ENCODE measurements at regions not wholly inside any gene's neighbourhood (a gene's known extent, or its start where the extent isn't known, plus 50 kb on each side); places are given as distances from the start of the nearest gene placed in this dataset.
"Not testable (repeated sequence)": the region's sequence is repeated elsewhere in the genome, so short reads cannot be mapped to it uniquely, and the experiment has no call there.

- DNase-seq (ENCODE audit: extremely low read depth, low read depth) = no peak
Observed at GRCh38 chr2:34787341-34787740, 1188.2 kb upstream of the FAM98A start.

- no peak for DNase-seq (ENCODE audit: extremely low read depth, low read depth)
Observed at GRCh38 chr2:34785206-34785785, 1186.2 kb upstream of the FAM98A start.

- DNase-seq (ENCODE audit: extremely low read depth, low read depth) = no peak
Observed at GRCh38 chr2:34784701-34785100, 1185.6 kb upstream of the FAM98A start.

- not testable (repeated sequence) for DNase-seq (ENCODE audit: extremely low read depth, low read depth)
Observed at GRCh38 chr2:34750742-34751141, 1151.6 kb upstream of the FAM98A start.

GRCh38 chr2:34747643-34748042 lies 1148.5 kb upstream of the FAM98A start:
- no peak for DNase-seq (ENCODE audit: extremely low read depth, low read depth)

- no peak for DNase-seq (ENCODE audit: extremely low read depth, low read depth)
Observed at GRCh38 chr2:34738691-34739090, 1139.6 kb upstream of the FAM98A start.

- no peak for DNase-seq (ENCODE audit: extremely low read depth, low read depth)
Observed at GRCh38 chr2:34737146-34737545, 1138.0 kb upstream of the FAM98A start.

GRCh38 chr2:34736482-34736881 lies 1137.4 kb upstream of the FAM98A start:
- no peak for DNase-seq (ENCODE audit: extremely low read depth, low read depth)

- no peak for DNase-seq (ENCODE audit: extremely low read depth, low read depth)
Observed at GRCh38 chr2:34734662-34735061, 1135.6 kb upstream of the FAM98A start.

GRCh38 chr2:34734042-34734441 lies 1134.9 kb upstream of the FAM98A start:
- DNase-seq (ENCODE audit: extremely low read depth, low read depth) = no peak

- no peak for DNase-seq (ENCODE audit: extremely low read depth, low read depth)
Observed at GRCh38 chr2:34731292-34731691, 1132.2 kb upstream of the FAM98A start.

GRCh38 chr2:34729845-34730244 lies 1130.7 kb upstream of the FAM98A start:
- no peak for DNase-seq (ENCODE audit: extremely low read depth, low read depth)

GRCh38 chr2:34724107-34724506 lies 1125.0 kb upstream of the FAM98A start:
- no peak for DNase-seq (ENCODE audit: extremely low read depth, low read depth)

GRCh38 chr2:34723683-34724082 lies 1124.6 kb upstream of the FAM98A start:
- DNase-seq (ENCODE audit: extremely low read depth, low read depth) = no peak

- DNase-seq (ENCODE audit: extremely low read depth, low read depth) = no peak
Observed at GRCh38 chr2:34719206-34719605, 1120.1 kb upstream of the FAM98A start.

GRCh38 chr2:34705551-34706247 lies 1106.6 kb upstream of the FAM98A start:
- no peak for DNase-seq (ENCODE audit: extremely low read depth, low read depth)

GRCh38 chr2:34703292-34703691 lies 1104.2 kb upstream of the FAM98A start:
- DNase-seq (ENCODE audit: extremely low read depth, low read depth) = no peak

GRCh38 chr2:34702391-34702790 lies 1103.3 kb upstream of the FAM98A start:
- DNase-seq (ENCODE audit: extremely low read depth, low read depth) = not testable (repeated sequence)

GRCh38 chr2:34677591-34677990 lies 1078.5 kb upstream of the FAM98A start:
- not testable (repeated sequence) for DNase-seq (ENCODE audit: extremely low read depth, low read depth)

- DNase-seq (ENCODE audit: extremely low read depth, low read depth) = not testable (repeated sequence)
Observed at GRCh38 chr2:34677119-34677531, 1078.0 kb upstream of the FAM98A start.

- no peak for DNase-seq (ENCODE audit: extremely low read depth, low read depth)
Observed at GRCh38 chr2:34670482-34670881, 1071.4 kb upstream of the FAM98A start.

GRCh38 chr2:34666821-34667220 lies 1067.7 kb upstream of the FAM98A start:
- no peak for DNase-seq (ENCODE audit: extremely low read depth, low read depth)

- no peak for DNase-seq (ENCODE audit: extremely low read depth, low read depth)
Observed at GRCh38 chr2:34664266-34664665, 1065.2 kb upstream of the FAM98A start.
